ENCODE measurements at regions not wholly inside any gene's neighbourhood (a gene's known extent, or its start where the extent isn't known, plus 50 kb on each side); places are given as distances from the start of the nearest gene placed in this dataset.

- no peak for TF ChIP-seq CTCF (IDR thresholded peaks at IDR 0.05; ENCODE audit: low read depth, low read length)
- no peaks in the 10 kb centered on the region for H3K4me1 ChIP-seq
- H3K9me3 ChIP-seq: no peaks in the 10 kb centered on the region
- DNase-seq: no peak
- no peak overlapping the region for H3K4me3 ChIP-seq (ENCODE audit: low read depth, low read length)
- no peaks in the 10 kb centered on the region for H3K27me3 ChIP-seq
- no peaks in the 10 kb centered on the region for H3K36me3 ChIP-seq
Measured at GRCh38 chr7:51633006-51633405, 316.4 kb upstream of the COBL start.

- no peaks in the 10 kb centered on the region for H3K9me3 ChIP-seq
- H3K27me3 ChIP-seq: no peaks in the 10 kb centered on the region
- TF ChIP-seq CTCF (IDR thresholded peaks at IDR 0.05; ENCODE audit: low read depth, low read length): no peak
- DNase-seq: no peak
- H3K4me1 ChIP-seq: no peaks in the 10 kb centered on the region; the same call in 1 of the 2 replicates
- H3K36me3 ChIP-seq: no peaks in the 10 kb centered on the region
- no peak overlapping the region for H3K4me3 ChIP-seq (ENCODE audit: low read depth, low read length)
Measured at GRCh38 chr7:51630933-51631332, 314.3 kb upstream of the COBL start.

GRCh38 chr7:51629206-51629605 is 312.6 kb upstream of the COBL start:
- Histone ChIP-seq H3K4me3 (ENCODE audit: low read depth, low read length) (no peak overlapping the region), H3K36me3 (no peaks in the 10 kb centered on the region), H3K27me3 (no peaks in the 10 kb centered on the region), H3K9me3 (no peaks in the 10 kb centered on the region), H3K4me1 (no peaks in the 10 kb centered on the region; the same call in 1 of the 2 replicates)
- no peak for DNase-seq
- no peak for TF ChIP-seq CTCF (IDR thresholded peaks at IDR 0.05; ENCODE audit: low read depth, low read length)

- Histone ChIP-seq H3K27me3 (no peaks in the 10 kb centered on the region), H3K4me1 (peaks cover 3% of the 10 kb centered on the region), H3K9me3 (no peaks in the 10 kb centered on the region; the same call in 1 of the 2 replicates), H3K36me3 (no peaks in the 10 kb centered on the region), H3K4me3 (ENCODE audit: low read depth, low read length) (no peak overlapping the region)
- TF ChIP-seq CTCF (IDR thresholded peaks at IDR 0.05; ENCODE audit: low read depth, low read length): no peak
- DNase-seq: no peak
Measured at GRCh38 chr7:51621956-51622355, 305.3 kb upstream of the COBL start.

GRCh38 chr7:51620706-51621105 is 304.1 kb upstream of the COBL start:
- no peaks in the 10 kb centered on the region for H3K36me3 ChIP-seq
- peak; percentile 59 for TF ChIP-seq CTCF (IDR thresholded peaks at IDR 0.05; ENCODE audit: low read depth, low read length)
- H3K27me3 ChIP-seq: no peaks in the 10 kb centered on the region
- peaks cover 3% of the 10 kb centered on the region for H3K4me1 ChIP-seq
- no peaks in the 10 kb centered on the region; the same call in 1 of the 2 replicates for H3K9me3 ChIP-seq
- H3K4me3 ChIP-seq (ENCODE audit: low read depth, low read length): no peak overlapping the region
- DNase-seq: peak; percentile 46

- Histone ChIP-seq H3K9me3 (no peaks in the 10 kb centered on the region; the same call in 1 of the 2 replicates), H3K4me1 (peaks cover 3% of the 10 kb centered on the region), H3K27me3 (no peaks in the 10 kb centered on the region), H3K4me3 (ENCODE audit: low read depth, low read length) (no peak overlapping the region), H3K36me3 (no peaks in the 10 kb centered on the region)
- no peak for TF ChIP-seq CTCF (IDR thresholded peaks at IDR 0.05; ENCODE audit: low read depth, low read length)
- no peak for DNase-seq
Measured at GRCh38 chr7:51619880-51620279, 303.3 kb upstream of the COBL start.

All from BE2C (cell line).